Activated CD8-positive, alpha-beta memory T cell treated with anti-CD3 and anti-CD28 coated beads for 36 hours (primary cell): ENCODE measurements at regions not wholly inside any gene's neighbourhood (a gene's known extent, or its start where the extent isn't known, plus 50 kb on each side); places are given as distances from the start of the nearest gene placed in this dataset.
"Not testable (repeated sequence)": the region's sequence is repeated elsewhere in the genome, so short reads cannot be mapped to it uniquely, and the experiment has no call there.

Source experiments
- CTCF ChIA-PET: fragments of 350-600 bp; sonication (Branson Sonifier 250); formaldehyde crosslinking; loops from one replicate; lab custom pipeline; 2021; ENCODE audit warnings: antibody characterized with exemption; lab: Charles Lee
- POLR2A ChIA-PET: fragments of 350-600 bp; sonication (Branson Sonifier 250); formaldehyde crosslinking; loops from one replicate; lab custom pipeline; 2021; ENCODE audit warnings: antibody characterized with exemption; lab: Charles Lee

GRCh38 chr11:100575860-100576717 is 111.0 kb upstream of the ARHGAP42 start:
- CTCF ChIA-PET: no interaction called here
- POLR2A ChIA-PET: no interaction called here

- CTCF ChIA-PET: no interaction called here
- POLR2A ChIA-PET: no interaction called here
Observed at GRCh38 chr11:100576718-100577021, 110.4 kb upstream of the ARHGAP42 start.

GRCh38 chr11:100578831-100579311 is 108.2 kb upstream of the ARHGAP42 start:
- ChIA-PET POLR2A (no interaction called here), CTCF (no interaction called here)

- POLR2A ChIA-PET: no interaction called here
- CTCF ChIA-PET: no interaction called here
Observed at GRCh38 chr11:100581318-100581717, 105.8 kb upstream of the ARHGAP42 start.

- POLR2A ChIA-PET: no interaction called here
Observed at GRCh38 chr11:100584201-100584985, 102.7 kb upstream of the ARHGAP42 start.

GRCh38 chr11:100585728-100586127 is 101.4 kb upstream of the ARHGAP42 start:
- ChIA-PET POLR2A (no interaction called here), CTCF (no interaction called here)

More at GRCh38 chr11:100584201-100584985, 102.7 kb upstream of the ARHGAP42 start:
- CTCF ChIA-PET: no interaction called here

- POLR2A ChIA-PET: no interaction called here
- CTCF ChIA-PET: no interaction called here
Observed at GRCh38 chr11:100586361-100587101, 100.6 kb upstream of the ARHGAP42 start.

GRCh38 chr11:100592619-100593260 is 94.3 kb upstream of the ARHGAP42 start:
- POLR2A ChIA-PET: no interaction called here
- CTCF ChIA-PET: no interaction called here

GRCh38 chr11:100593291-100593690 is 93.8 kb upstream of the ARHGAP42 start:
- ChIA-PET POLR2A (no interaction called here), CTCF (no interaction called here)

- CTCF ChIA-PET: no interaction called here
- POLR2A ChIA-PET: no interaction called here
Observed at GRCh38 chr11:100594320-100594719, 92.8 kb upstream of the ARHGAP42 start.

GRCh38 chr11:100600941-100601340 is 86.1 kb upstream of the ARHGAP42 start:
- CTCF ChIA-PET: no interaction called here
- POLR2A ChIA-PET: no interaction called here

GRCh38 chr11:100602716-100603115 is 84.4 kb upstream of the ARHGAP42 start:
- ChIA-PET CTCF (no interaction called here), POLR2A (no interaction called here)

GRCh38 chr11:100607761-100608160 is 79.3 kb upstream of the ARHGAP42 start:
- CTCF ChIA-PET, POLR2A ChIA-PET: not testable (repeated sequence)

GRCh38 chr11:100612766-100613165 is 74.3 kb upstream of the ARHGAP42 start:
- ChIA-PET POLR2A (no interaction called here), CTCF (no interaction called here)

GRCh38 chr11:100618914-100619313 is 68.2 kb upstream of the ARHGAP42 start:
- POLR2A ChIA-PET: no interaction called here

GRCh38 chr11:100619484-100619883 is 67.6 kb upstream of the ARHGAP42 start:
- ChIA-PET POLR2A (no interaction called here), CTCF (no interaction called here)

More at GRCh38 chr11:100618914-100619313, 68.2 kb upstream of the ARHGAP42 start:
- CTCF ChIA-PET: no interaction called here

GRCh38 chr11:100622404-100622803 is 64.7 kb upstream of the ARHGAP42 start:
- POLR2A ChIA-PET: no interaction called here
- CTCF ChIA-PET: no interaction called here

GRCh38 chr11:100624346-100624745 is 62.7 kb upstream of the ARHGAP42 start:
- POLR2A ChIA-PET: no interaction called here

GRCh38 chr11:100625041-100625440 is 62.0 kb upstream of the ARHGAP42 start:
- CTCF ChIA-PET: no interaction called here

More at GRCh38 chr11:100624346-100624745, 62.7 kb upstream of the ARHGAP42 start:
- CTCF ChIA-PET: no interaction called here

GRCh38 chr11:100629671-100630070 is 57.4 kb upstream of the ARHGAP42 start:
- CTCF ChIA-PET: no interaction called here
- POLR2A ChIA-PET: no interaction called here

More at GRCh38 chr11:100625041-100625440, 62.0 kb upstream of the ARHGAP42 start:
- POLR2A ChIA-PET: no interaction called here
